GM20000 (cell line): ENCODE measurements at regions not wholly inside any gene's neighbourhood (a gene's known extent, or its start where the extent isn't known, plus 50 kb on each side); places are given as distances from the start of the nearest gene placed in this dataset.

Experiments
- DNase-seq: peaks from one replicate; pipeline ENCODE4 v3.0.0; 2012; ENCODE audit warnings: low spot score
- CTCF ChIP-seq: IDR thresholded peaks from 2 replicates; pipeline ENCODE4 v1.5.1; 2012; ENCODE audit warnings: mild to moderate bottlenecking, control low read depth; ENCODE audit errors: extremely low read depth, missing control alignments

- no peak for DNase-seq
- no peak for TF ChIP-seq CTCF
These were observed 1703.1 kb downstream of the PCDH7 start for GRCh38 chr4:32423267-32423666.

- TF ChIP-seq CTCF: no peak
- no peak for DNase-seq
These were observed 1705.1 kb downstream of the PCDH7 start for GRCh38 chr4:32425243-32425642.

DNA sequence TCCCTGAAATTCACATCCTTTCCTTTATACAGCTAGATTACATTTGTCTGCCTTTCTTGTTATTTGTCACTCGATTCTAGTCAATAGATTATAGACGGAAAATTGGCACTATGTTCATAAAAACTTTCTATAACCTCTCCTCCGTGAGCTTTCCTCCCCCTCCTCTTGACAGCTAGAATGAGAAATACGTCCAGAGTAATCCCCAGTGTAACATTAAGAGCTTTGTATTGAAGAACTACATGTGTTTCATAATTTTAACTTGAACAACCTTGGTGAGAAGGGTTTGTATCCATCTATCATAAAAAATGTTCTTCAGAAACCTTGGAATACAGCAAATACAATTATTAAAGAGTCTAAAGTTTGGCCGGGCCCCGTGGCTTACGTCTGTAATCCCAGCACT lies 1707.4 kb downstream of the PCDH7 start:
- TF ChIP-seq CTCF: no peak
- DNase-seq: no peak

DNA sequence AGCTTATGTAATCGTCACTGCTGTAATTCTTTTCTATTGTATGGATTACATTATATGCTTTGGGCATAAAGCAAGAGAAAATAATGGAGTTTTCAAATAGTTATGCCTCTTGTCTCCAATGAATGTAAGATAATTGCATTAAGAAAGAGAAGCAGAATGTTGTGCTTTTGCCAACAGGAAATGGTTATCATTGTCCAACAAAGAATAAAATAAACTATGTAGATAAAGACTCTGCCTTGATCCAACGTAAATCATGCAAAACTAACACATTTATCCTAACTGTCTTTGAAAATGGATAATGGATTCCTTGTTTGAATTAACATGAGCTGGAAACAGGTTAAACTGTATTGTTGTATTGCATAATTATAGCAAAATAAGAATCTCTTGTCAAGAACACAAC lies 1709.0 kb downstream of the PCDH7 start:
- TF ChIP-seq CTCF: no peak

GRCh38 chr4:32435308-32435707 lies 1715.1 kb downstream of the PCDH7 start:
- DNase-seq: no peak

More for the DNA sequence above, 1709.0 kb downstream of the PCDH7 start:
- no peak for DNase-seq

DNA sequence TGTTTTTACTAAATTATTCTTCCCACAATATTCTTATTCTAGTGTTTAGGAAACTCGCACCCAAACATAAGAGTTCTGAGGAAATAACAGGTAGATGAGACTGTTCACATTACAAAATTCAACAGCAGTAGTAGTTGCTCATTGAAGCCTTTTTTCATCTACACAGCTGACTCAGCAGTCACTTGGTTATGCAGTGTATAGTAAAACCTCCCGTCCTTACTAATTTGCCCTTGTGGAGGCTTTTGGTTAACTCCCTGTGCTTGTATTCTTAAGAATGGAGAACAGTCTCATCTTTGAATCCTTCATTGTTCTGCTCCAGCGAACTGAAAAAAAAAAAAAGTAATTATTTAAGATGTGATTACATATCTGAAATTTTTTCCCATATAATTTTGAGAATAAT lies 1716.6 kb downstream of the PCDH7 start:
- no peak for DNase-seq

More at GRCh38 chr4:32435308-32435707, 1715.1 kb downstream of the PCDH7 start:
- TF ChIP-seq CTCF: no peak

DNA sequence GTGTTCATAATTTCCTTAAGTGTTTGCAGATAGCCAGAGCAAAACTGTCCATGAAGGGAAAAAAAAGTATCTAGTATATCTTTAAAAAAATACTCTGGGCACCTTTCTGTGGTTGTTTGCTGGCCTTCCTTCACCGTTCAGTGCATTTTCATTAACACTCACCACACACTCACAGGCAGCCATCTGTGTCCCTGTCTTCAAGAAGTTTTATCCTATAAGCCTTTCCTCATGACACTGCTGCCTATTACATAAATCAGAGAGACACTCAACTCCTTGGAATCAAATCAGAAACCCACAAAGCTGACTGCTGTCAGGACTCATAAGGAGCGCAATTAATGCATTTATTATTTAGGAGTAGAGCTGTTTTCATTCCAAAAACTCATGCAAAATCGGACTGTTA lies 1720.2 kb downstream of the PCDH7 start:
- no peak for TF ChIP-seq CTCF
- DNase-seq: no peak

More for the DNA sequence above, 1716.6 kb downstream of the PCDH7 start:
- TF ChIP-seq CTCF: no peak

DNA sequence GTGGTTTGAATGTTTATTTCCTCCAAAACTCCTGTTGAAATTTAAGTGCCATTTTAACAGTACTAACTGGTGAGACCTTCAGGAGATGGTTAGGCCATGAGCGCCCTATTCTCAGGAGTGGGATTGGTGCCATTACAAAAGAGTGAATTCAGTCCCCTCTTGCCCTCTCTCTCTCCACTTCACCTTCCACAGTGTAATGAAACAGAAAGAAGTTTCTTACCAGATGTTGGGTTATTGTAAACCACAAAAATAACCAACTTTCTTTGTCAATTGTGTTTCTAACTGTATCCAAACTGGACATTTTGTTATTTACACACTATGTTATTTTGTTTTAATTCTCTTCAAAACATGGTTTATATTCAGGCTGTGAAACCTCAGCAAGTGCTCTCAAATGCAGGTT lies 1734.3 kb downstream of the PCDH7 start:
- no peak for TF ChIP-seq CTCF
- no peak for DNase-seq
